ENCODE measurements at regions not wholly inside any gene's neighbourhood (a gene's known extent, or its start where the extent isn't known, plus 50 kb on each side); places are given as distances from the start of the nearest gene placed in this dataset.

GRCh38 chr2:226333388-226333787 is 466.2 kb downstream of the IRS1 start:
- no peaks in the 10 kb centered on the region for H3K9me3 ChIP-seq (ENCODE audit: control insufficient read depth, low read depth, low read length)
- no peaks in the 10 kb centered on the region for H3K79me1 ChIP-seq (ENCODE audit: insufficient read depth, low read depth, low read length, poor library complexity, severe bottlenecking)
- no peak overlapping the region for H3K56ac ChIP-seq (ENCODE audit: insufficient read length, low read depth, low read length)
- no CpG with 5 or more reads among the region's 4 CpGs for WGBS (ENCODE audit: extremely low coverage, insufficient read length, low lambda C conversion rate)
- H4K91ac ChIP-seq (ENCODE audit: insufficient read length, low read depth, low read length), result no peak overlapping the region
- no peak overlapping the region for H3K9ac ChIP-seq (ENCODE audit: extremely low read depth, insufficient read length, low read length)
- no peaks in the 10 kb centered on the region for H3K27me3 Mint-ChIP-seq (ENCODE audit: low read depth)
- H3K4me1 ChIP-seq (ENCODE audit: insufficient read depth, low read length), result no peaks in the 10 kb centered on the region
- H3K9me3 Mint-ChIP-seq, result no peaks in the 10 kb centered on the region
- no peak for TF ChIP-seq CTCF (conservative IDR thresholded peaks at IDR 0.05)
- H3K36me3 Mint-ChIP-seq (ENCODE audit: insufficient read depth in 1 of 3, low read depth in 3 of 3), result no peaks in the 10 kb centered on the region
- no peak overlapping the region for H3K4me3 Mint-ChIP-seq
- H3K27ac ChIP-seq (ENCODE audit: insufficient read length, low read depth, low read length), result no peak overlapping the region
- H2BK12ac ChIP-seq (ENCODE audit: insufficient read length, low read depth, low read length), result no peak overlapping the region
- no peaks in the 10 kb centered on the region for H3K23me2 ChIP-seq (ENCODE audit: insufficient read length, low read depth, low read length, poor library complexity, severe bottlenecking)
- H3K18ac ChIP-seq (ENCODE audit: insufficient read length, low read depth, low read length), result no peak overlapping the region
- 0 out of 4 replicates have a peak, but pooled peaks cover 0 to 2% of the 10 kb centered on the region in 2 experiments for H3K4me1 Mint-ChIP-seq
- H3K27me3 ChIP-seq (ENCODE audit: insufficient read depth, low read length), result no peaks in the 10 kb centered on the region
- H2AFZ ChIP-seq (ENCODE audit: low read length), result no peak overlapping the region
- no peak overlapping the region for H3K27ac Mint-ChIP-seq
- no peak overlapping the region for H2BK5ac ChIP-seq (ENCODE audit: insufficient read length, low read length)
- H3K79me2 ChIP-seq (ENCODE audit: insufficient read depth, low read length), result no peaks in the 10 kb centered on the region
- no peak overlapping the region for H2BK120ac ChIP-seq (ENCODE audit: low read depth, low read length, poor library complexity, severe bottlenecking)
- no peak overlapping the region for H3K23ac ChIP-seq (ENCODE audit: insufficient read length, low read depth, low read length)
- no peak for DNase-seq
- H2BK15ac ChIP-seq (ENCODE audit: low read depth, low read length), result no peak overlapping the region
- no peak overlapping the region for H4K8ac ChIP-seq (replicated peaks; ENCODE audit: insufficient read length, low read depth, low read length)
- no peak overlapping the region for H2AK5ac ChIP-seq (ENCODE audit: insufficient read length, low read length)
- H3K4me2 ChIP-seq (ENCODE audit: insufficient read depth, insufficient read length, low read length), result no peak overlapping the region
- no peak overlapping the region for H3T11ph ChIP-seq (ENCODE audit: low read length)
- H4K5ac ChIP-seq (ENCODE audit: insufficient read length, low read depth, low read length), result no peak overlapping the region
- H2BK20ac ChIP-seq (ENCODE audit: low read depth, low read length, poor library complexity, severe bottlenecking), result no peak overlapping the region
- no peak overlapping the region for H3K4ac ChIP-seq (ENCODE audit: low read depth, low read length)
- H3K14ac ChIP-seq (ENCODE audit: insufficient read depth, low read length), result no peak overlapping the region
- no peaks in the 10 kb centered on the region for H4K20me1 ChIP-seq (ENCODE audit: control insufficient read depth, insufficient read depth, insufficient read length)

All from H9 (cell line).